Renal cortex interstitium (tissue), 11 donors: ENCODE measurements at regions not wholly inside any gene's neighbourhood (a gene's known extent, or its start where the extent isn't known, plus 50 kb on each side); places are given as distances from the start of the nearest gene placed in this dataset.
"Not testable (repeated sequence)": the region's sequence is repeated elsewhere in the genome, so short reads cannot be mapped to it uniquely, and the experiment has no call there.

Experiments
- DNase-seq, 11 donors: peaks; one replicate each; pipeline ENCODE4 v3.0.0-alpha.2; 2013; ENCODE audit warnings: low read depth in 9 of 11, low spot score in 4 of 11; ENCODE audit errors: extremely low read depth in 1 of 11

GRCh38 chr21:32966120-32966519 lies 59.6 kb upstream of the OLIG2 start:
- DNase-seq = no peak

DNA sequence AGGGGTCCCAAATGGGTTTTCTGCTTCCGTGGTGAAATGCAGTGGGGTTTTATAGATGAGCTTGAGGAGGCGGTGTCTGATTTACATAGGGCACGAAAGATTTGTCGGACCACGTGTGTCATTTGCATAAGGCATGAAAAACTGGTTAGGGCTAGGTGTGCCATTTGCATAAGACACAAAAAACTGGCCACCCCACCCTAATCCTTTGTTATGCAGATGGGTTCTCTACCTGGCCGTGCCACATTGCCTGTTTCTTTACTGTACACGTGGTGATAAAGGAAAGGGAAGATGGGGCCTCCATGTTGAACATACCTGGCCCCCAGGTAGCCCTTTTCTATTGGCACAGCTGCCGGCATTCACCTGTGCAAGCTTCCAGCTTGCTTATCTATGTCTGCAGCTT lies 57.6 kb upstream of the OLIG2 start:
- not testable (repeated sequence) for DNase-seq

- DNase-seq = no peak
Observed at GRCh38 chr21:32974653-32975052, 51.1 kb upstream of the OLIG2 start.

DNA sequence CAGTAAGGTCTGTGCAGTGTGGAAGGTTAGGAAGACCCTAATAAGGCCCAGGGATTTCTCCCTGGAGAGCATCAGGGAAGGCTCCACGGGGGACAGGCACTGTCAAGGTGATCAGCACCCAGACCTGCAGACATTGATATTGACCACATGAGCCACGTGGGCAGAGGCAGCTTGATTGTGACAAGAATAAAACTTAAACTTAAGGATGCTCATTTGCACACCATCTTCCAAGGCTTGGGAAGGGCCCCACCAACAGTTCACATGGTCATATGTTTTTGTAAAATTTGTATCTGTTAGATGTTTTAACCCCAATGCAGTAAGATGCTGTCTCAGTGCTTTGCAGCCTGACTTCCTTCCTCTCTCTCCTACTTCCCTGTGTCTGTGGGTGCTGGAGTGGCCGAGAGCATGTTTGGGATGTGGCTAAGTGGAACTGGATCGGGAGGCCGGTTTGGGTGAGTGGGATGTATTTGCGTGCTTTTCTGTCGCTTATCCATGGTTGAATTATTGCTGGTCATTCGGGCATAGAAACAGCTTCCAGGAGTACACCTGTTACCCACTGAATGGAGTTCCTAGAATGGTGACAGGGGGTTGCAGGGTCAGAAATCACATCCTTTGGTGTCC lies 49.8 kb upstream of the OLIG2 start:
- no peak for DNase-seq
